UCSD-AML1 (cell line): ENCODE measurements at regions not wholly inside any gene's neighbourhood (a gene's known extent, or its start where the extent isn't known, plus 50 kb on each side); places are given as distances from the start of the nearest gene placed in this dataset.

ENCODE experiments used
- DNase-seq: peaks from one replicate; lab custom pipeline; 2025; ENCODE audit not compliant: unreplicated experiment; lab: John Stamatoyannopoulos, UW

DNA sequence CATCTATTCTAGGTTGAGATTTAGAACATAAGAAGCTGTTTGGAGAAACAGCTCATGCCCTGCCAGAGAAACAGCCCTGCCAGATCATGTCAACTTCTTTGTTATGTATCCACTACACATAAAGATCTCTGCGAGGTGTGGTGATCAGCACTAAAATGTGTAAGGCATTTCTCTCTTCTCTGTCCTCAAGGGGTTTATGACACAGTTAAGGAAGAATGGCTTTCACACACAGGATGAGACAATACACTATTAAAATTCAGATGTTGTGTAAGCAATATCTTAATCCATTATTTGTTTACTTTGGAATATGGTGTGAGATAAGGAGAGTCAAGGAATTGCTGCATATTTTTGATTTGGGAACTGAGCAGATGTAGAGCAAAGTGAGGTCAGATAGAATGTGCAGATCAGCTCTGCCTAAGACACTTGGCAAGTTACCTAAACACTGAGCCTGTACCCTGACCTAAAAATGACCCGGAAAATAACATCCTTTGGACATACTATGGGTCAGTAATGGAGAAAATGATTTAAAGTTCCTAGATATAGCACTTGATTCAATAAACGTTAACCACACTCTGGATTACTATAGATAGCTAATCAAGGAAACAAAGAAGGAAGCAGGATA lies 434.7 kb upstream of the PDZRN3 start:
- DNase-seq = no peak

DNA sequence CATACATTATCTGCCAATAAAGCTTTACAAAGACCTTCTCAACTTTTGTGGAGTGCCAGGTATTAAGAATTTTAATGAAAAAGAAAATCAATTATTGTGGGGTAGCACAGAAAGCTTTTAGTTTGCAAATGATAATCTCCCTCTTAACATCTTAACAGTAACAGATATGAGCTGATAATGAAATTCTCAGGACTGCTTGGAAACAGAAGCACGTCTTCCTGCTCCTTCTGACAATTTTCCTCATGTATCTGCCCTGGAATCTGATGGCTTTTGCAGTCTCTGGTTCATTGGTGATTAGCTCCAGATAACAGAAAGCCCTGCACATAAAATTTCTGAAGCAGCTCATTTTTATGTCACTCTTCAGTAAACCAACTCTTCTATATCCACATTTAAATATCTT lies 432.4 kb upstream of the PDZRN3 start:
- no peak for DNase-seq

DNA sequence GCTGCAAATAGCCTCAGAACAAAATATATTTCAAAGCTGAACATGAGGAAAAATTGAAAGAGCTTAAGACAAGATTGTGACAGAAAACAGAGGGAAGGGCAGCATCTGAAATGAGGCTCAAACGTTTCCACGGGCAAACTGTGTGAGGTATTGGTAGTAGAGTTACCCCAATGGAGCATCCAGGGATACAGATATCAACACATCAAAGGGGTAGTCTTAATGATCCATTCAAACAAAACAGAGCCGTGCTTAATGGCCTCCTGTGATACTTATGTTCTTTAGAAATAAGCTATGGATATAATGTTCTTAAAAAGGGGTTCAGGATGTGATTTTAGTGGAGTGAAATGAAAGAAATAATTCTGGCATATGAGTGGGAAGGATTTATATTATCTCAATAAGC lies 430.3 kb upstream of the PDZRN3 start:
- no peak for DNase-seq

DNA sequence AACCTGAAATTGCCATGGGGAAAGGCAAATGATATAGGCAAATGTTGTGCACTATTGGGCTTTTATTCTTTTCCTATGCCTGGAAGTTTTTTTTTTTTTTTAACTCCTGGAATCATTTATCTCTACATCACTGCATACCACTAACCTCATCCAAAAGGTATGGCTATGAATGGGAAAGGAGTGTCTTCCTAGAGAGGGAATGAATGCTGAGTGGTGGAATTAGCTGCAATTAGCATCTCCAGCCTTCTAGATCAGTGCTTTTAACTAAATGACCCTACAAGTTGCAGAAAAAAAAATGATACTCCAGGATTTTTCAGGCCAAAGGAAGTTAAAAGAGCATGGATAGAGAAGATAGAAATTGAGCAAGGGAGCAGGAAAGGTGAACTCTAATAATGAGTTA lies 429.8 kb upstream of the PDZRN3 start:
- DNase-seq = no peak

DNA sequence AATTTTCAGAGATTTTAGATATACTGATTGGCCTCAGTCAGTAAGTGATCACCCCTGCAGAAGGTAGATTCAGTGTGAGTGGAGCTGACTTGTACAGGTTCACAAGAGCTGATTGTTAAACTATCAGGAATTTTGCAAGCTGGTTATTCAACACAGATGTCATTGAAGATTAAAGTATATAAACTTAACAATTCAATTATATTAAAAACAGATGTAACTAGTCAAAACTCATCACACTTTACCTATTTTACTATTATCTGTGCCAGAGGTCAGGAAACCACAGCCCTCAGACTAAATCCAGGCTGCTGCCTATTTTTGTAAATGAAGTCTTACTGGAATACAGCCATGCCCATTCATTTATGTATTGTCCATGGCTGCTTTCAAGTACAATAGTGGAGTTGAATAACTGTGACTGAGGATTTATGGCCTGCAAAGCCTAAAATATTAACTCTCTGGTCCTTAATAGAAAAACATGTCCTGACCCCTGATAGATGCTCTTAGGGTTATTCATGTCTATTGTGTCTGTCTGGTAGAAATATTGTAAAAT lies 429.3 kb upstream of the PDZRN3 start:
- DNase-seq = no peak

DNA sequence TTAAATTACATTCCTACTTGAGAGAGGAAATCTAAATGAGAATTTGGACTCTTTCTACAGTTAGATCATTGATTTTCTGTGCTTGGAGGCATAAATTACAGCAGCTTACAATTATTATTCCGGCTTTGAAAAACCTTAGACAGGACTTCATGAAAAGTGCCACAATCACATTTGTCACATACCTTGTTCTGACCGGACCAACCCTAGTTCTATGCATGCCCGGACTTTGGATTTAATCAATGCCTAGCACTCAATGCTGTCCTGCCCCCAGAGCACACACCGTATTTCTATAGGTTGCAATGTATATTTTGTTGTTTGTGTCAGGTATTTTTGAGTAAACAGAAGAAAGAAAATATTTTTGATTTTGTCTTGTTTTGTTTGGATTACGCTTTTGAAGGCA lies 424.7 kb upstream of the PDZRN3 start:
- no peak for DNase-seq

DNA sequence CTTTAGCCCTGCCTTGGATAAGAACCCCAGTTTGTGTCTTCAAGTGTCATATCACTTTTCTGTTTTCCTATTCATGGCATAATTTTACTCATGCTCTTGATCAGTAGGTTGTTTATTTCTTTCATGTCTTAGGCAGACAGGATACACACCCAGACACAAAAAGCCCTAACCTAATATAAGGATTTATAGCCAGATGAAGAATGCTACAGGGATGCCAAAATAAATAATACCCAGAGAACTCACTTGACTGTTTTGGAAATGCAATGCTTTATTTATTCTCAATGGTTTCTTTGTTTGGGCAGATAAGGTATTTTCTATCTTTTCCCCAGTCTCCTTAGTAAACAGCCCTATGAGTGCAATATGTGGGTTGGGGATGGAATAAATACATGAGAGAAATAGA lies 424.0 kb upstream of the PDZRN3 start:
- DNase-seq = no peak

DNA sequence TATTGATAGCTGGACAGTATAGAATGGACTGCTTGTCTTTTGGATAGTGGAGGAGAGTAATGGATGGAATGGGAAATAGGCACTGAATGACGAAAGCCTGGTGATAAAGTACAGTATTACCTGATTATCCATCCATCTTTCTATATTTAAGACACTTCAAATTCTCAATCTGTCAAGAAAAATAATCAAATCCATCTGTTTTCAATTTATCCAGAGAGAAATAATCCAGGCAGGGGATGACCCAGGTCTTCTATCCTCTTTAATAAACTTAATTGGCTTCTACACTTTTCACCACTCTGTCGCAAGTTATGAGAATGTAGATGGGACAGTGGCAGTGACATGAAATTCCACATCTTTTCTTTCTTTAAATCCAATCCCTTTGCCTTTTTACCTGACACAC lies 420.3 kb upstream of the PDZRN3 start:
- no peak for DNase-seq

DNA sequence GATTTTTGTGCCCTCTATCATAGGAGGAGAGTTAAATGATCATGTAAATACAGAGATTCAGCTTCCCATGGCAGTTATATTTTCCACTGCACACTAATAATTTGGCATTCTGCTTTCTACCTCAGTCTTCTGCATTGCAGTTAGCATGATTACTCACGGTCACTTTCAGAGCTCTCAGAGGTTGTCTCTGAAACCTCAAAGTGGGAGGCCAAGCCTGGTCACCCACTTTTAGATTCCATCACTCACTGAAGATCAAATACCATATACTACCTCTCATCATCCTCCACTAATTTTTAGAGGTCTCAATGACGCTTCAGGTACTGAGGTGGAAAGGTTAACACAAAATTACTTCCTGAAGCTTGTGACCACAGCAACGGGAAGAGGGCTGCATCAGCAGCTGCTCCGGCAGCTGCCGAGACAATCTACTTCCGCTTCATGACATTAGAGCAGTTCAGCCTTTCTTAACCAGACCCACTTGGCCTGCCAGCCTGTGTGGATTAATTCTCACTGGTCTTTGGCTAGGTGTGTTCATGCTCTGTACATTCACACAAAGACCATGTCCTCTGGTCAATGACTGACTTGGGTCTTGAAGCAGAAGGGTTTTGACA lies 416.4 kb upstream of the PDZRN3 start:
- peak; percentile 5 for DNase-seq

DNA sequence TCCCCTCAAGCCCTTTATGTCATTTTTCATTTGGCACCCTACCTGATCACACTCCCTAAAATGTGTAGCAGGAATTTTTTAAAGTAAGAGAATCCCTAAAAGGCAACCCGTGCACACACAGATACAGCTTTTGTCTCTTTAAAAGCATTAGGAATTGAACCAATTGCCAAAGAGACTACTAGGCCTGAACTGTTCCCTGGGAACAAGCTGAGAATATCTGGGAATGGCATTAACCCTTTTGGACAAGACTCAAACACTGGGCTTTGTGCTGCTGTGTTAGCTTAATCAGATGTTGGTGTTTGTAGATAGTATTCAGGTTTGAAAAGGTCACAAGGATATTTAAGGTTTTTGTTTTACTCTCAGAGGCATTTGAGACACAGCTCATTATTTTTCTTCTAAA lies 414.4 kb upstream of the PDZRN3 start:
- no peak for DNase-seq

DNA sequence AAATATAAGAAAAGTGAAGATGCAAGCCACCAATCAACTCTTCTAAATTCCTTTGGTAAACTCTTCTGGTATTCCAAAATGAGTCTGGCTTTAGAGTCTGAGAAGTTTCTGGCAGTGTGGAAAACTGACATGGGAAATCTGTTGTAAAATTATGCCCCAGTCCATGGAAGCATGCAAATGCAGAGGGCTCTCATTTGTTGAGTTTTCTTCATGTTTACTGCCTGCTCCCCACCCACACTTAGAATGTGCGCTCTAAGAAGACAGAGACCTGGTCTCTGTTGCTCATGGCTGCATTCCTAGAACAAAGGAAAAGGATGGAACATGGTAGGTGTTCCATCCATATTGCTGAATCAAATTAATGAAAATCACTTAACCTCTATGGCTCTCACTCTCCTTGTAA lies 411.8 kb upstream of the PDZRN3 start:
- DNase-seq = no peak

DNA sequence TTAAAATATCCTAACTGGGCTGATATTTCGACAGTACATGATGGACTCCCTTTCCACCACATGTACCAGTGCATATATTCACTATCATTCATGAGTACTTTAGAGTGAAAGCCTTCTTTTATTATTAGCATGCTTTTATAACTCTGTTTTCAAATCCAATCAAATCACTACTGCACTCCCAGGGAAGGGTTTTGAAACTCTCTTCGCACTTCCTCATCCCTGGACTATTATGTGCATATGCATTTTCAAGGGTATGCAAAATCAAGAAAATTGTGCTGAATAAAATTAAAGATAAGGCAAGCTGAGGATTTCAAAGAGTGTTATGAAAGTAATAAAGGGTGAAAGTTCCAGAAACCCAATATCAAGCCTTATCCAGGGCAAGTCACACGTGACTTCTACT lies 411.4 kb upstream of the PDZRN3 start:
- DNase-seq = no peak

DNA sequence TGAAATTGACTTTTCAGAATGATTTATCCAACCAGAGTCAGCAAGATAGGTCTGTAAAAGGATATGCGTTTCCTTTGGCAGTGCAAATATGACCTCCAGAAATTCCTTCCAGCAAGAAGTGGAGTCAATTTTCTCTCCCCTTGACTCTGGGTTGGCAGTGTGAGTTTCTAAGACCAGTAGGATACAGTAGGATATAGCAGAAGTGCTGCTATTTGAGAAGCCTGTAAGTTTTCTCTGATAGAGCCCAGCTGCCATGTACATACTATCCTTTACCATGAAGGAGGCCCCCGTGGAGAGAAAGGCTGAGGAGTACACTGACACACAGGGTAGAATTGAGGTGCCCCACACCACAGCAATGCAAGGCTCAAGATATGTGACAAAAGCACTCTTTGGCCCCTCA lies 409.1 kb upstream of the PDZRN3 start:
- no peak for DNase-seq

DNA sequence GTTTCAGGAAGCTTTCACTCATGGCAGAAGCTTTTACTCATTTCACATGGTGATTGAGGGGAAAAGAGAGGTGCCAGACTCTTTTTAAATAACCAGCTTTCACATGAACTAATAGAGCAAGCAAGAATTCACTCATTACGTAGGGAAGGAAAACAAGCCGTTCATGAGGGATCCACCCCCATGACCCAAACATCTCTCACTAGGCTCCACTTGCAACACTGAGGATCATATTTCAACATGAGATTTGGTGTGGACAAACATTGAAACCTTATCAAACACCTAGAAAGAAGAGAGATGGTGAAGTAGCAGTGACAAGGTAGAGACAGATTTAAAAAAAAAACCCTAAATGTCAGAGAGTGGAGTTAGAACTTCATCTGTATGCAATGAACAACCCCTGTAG lies 408.6 kb upstream of the PDZRN3 start:
- no peak for DNase-seq

DNA sequence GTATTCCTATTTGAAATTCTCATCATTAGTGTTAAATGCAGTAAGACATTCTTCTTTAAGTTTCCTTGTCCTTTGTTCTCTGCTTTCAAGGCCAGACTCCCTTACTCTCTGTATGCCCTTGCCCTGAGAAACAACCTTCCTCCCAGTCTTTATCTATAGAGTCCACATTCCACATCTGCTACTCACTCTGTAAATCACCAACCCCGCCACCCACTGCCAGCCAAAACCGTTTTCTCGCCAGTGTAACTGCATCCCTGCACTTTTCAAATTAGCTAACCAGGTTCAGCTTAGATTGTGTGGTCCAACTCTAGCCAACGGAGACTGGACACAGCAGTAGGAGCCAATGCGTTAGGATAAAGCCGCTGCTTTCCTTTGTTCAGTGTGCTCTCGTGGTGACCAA lies 402.4 kb upstream of the PDZRN3 start:
- no peak for DNase-seq

DNA sequence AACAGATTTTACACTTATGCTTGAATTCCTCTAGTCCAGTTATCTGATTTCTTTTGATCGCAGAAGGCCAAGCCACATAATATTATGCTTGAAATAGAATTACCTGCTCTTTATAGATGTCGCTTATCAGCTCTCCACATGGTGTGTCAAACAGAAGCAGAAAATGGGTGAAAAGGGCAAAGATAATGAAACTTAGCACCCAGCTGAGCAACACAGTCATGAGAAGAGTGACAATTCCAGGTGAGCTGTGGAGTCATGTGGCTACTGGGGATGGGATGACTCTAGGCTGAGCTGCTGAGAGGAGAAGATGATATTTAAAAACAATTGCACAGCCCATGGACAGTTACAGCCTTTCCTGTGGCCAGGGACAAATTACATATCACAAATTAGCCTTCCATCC lies 398.7 kb upstream of the PDZRN3 start:
- no peak for DNase-seq

DNA sequence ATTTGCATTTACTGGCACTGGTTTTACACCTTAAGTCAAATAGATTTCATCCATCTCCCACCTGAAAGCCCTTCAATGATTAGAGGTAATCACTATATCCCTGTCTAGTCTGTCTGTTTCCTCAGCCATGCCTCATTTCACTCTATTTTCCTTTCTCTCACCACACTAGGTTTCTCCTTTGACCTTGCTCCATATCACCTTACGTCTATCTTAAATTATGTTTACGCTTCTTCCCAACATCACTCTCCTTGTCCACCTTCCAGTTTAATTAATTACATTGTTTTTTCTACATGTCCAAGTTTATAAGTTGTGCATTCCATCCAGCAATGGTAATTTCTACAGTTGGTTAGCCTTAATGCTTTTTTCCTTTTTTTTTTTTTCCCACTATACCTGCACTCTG lies 396.7 kb upstream of the PDZRN3 start:
- no peak for DNase-seq

DNA sequence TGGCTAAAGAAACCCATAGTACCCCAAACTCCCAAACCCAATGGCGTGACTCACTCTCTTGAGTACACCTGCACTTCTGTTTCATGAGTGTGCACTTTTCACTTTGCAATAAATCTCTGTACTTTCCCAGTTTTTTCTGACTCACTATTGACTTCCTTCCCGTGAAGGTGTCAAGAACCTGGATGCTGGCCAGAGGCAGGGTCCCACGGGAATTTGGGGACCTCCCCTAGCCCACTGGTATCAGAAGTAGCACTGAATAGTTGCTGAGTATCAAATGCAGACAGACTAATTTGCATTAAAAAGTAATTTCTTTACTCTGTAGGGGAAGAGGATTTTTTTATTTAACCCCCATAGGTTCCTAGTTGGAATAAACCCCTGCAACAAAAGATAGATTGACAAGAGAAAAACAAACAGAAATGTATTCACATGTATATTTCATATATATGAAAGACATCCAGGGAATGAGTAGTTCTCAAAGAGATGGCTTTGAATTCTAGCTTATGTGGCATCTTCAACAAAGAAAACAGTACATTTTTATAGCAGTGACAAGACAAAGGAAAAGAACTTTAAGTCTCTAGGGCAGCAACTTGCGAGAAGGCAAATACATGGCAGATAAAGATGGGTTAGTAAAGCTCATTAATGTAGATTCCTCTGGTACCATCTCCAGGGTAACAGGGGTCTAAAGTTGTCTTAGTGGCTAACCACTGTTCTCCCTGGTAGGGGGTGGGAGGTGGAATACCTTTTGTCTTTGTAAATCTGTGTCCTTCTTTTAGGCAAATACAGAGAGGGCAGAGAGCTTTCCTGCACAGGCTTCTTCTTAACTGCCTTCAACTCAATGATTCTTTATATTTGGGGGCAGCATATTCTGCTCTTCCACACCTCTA lies 385.5 kb upstream of the PDZRN3 start:
- DNase-seq = no peak

DNA sequence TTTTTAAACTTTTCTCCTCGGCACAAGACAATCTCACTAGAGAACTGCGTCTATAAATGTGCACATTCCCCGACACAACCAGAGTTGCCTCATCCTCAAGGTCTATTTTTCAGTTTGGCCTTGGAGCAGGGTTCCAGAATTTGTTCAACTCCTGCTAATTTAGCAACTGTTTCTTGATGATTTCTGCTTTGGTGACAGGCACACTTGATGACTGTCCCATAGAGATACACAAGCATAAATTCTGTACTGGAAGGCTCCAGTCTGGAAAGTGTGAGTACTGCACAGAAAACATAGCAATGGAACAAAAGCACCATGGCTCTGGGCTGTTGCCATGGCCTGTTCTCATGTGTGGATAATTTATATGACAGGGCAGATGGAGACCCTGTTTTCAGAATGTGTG lies 379.6 kb upstream of the PDZRN3 start:
- no peak for DNase-seq

DNA sequence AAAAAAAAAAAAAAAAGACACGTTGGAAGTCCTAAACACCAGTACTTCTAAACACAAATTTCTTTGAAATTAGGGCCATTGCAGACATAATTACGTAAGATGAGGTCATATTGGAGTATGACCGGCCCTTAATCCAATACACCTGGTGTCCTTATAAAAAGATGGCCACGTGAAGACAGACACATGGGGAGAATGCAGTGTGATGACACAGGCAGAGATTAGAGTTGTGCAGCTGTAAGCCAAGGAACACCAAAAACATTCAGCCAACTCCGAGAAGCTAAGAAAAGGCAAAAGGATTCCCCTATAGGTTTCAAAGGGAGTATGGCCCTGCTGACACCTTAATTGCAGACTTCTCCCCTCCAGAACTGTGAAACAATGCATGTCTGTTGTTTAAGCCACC lies 379.0 kb upstream of the PDZRN3 start:
- no peak for DNase-seq

DNA sequence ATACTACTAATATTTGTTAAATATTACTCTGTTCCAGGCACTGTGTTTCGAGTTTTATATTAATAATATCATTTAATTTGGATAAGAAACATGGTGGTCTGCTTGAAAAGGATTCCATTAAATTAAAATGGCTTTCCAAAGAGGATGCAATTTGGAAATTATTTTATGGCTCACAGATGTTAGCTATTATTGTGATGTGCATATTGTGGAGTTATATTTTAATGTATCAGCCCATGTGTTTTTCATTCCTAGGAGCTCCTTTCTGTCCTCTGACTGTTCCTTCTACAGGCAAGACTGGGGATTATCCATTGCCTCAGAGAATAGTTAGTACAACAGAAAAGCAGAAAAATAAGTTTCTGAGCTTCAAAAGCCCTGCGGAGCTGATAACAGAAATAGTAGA lies 376.7 kb upstream of the PDZRN3 start:
- no peak for DNase-seq

DNA sequence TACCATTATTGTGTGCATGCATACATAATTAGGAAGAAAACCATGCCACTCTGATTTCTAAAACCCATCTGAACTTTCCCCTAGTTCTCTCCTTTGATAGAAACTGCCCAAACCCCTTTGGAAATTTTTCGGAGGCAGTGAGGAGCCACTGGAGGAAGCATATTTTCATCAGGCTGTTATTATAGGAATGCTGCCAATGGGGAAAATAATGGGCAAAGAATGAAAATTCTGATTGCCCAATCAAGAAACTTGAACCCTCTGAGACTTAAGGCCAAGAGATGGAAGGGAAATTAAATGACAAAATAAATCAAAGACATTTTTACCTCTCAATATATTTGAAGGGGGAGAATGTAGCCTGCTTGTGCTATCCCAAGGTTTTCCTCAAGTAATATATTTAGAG lies 376.0 kb upstream of the PDZRN3 start:
- no peak for DNase-seq
